OCI-LY1 (cell line): ENCODE measurements at regions not wholly inside any gene's neighbourhood (a gene's known extent, or its start where the extent isn't known, plus 50 kb on each side); places are given as distances from the start of the nearest gene placed in this dataset.
"Not testable (repeated sequence)": the region's sequence is repeated elsewhere in the genome, so short reads cannot be mapped to it uniquely, and the experiment has no call there.

Experiments used
- H2AFZ ChIP-seq: fragments of 200-600 bp; sonication (generic), shearing (Covaris generic); 2 replicates; pipeline ENCODE4 v1.6.0; 2014; ENCODE audit warnings: antibody characterized with exemption, mild to moderate bottlenecking, low read length
- H3F3A ChIP-seq: fragments of 200-600 bp; sonication (generic), shearing (Covaris generic); 2 replicates; pipeline ENCODE4 v1.6.0; 2014; ENCODE audit warnings: mild to moderate bottlenecking, antibody characterized with exemption, low read length, moderate library complexity; ENCODE audit not compliant: insufficient read depth
- H3K27ac ChIP-seq: fragments of 200-600 bp; sonication (generic); 2 replicates; pipeline ENCODE4 v1.5.1; 2014; ENCODE audit warnings: low read length, mixed run types, mild to moderate bottlenecking, low read depth; ENCODE audit not compliant: poor library complexity, severe bottlenecking
- H3K27me3 ChIP-seq: fragments of 200-600 bp; sonication (generic); 2 replicates; pipeline ENCODE4 v1.6.0; 2014; ENCODE audit warnings: antibody characterized with exemption, mild to moderate bottlenecking, low read length, moderate library complexity; ENCODE audit not compliant: insufficient read depth
- H3K36me3 ChIP-seq: fragments of 200-600 bp; sonication (generic); 2 replicates; pipeline ENCODE4 v1.6.1; 2014; ENCODE audit warnings: mild to moderate bottlenecking, antibody characterized with exemption, low read length, moderate library complexity, mixed read lengths; ENCODE audit not compliant: insufficient read depth
- H3K4me1 ChIP-seq: fragments of 200-600 bp; sonication (generic); 2 replicates; pipeline ENCODE4 v1.5.1; 2014; ENCODE audit warnings: mild to moderate bottlenecking, low read length, moderate library complexity; ENCODE audit not compliant: insufficient read depth, severe bottlenecking
- H3K4me2 ChIP-seq: fragments of 200-600 bp; sonication (generic), shearing (Covaris generic); 2 replicates; pipeline ENCODE4 v1.6.1; 2014; ENCODE audit warnings: low read length
- H3K4me3 ChIP-seq: fragments of 200-600 bp; sonication (generic); 2 replicates; pipeline ENCODE4 v1.5.1; 2014; ENCODE audit warnings: low read length, low read depth, mild to moderate bottlenecking, mixed read lengths; ENCODE audit not compliant: poor library complexity, severe bottlenecking
- H3K79me2 ChIP-seq: fragments of 200-600 bp; shearing (Covaris generic); 2 replicates; pipeline ENCODE4 v1.6.1; 2016; ENCODE audit warnings: mixed run types, low read length, mixed read lengths; ENCODE audit not compliant: insufficient read depth
- H3K9ac ChIP-seq: fragments of 200-600 bp; sonication (generic), shearing (Covaris generic); 2 replicates; pipeline ENCODE4 v1.6.1; 2014; ENCODE audit warnings: mild to moderate bottlenecking, low read length, mixed read lengths
- H3K9me2 ChIP-seq: fragments of 200-600 bp; sonication (generic), shearing (Covaris generic); 2 replicates; pipeline ENCODE4 v1.6.1; 2014; ENCODE audit warnings: low read depth, mild to moderate bottlenecking, low read length, mixed read lengths
- H3K9me3 ChIP-seq: fragments of 200-600 bp; shearing (Covaris generic); 2 replicates; pipeline ENCODE4 v1.6.1; 2014; ENCODE audit warnings: low read length, mixed read lengths
- H4K20me1 ChIP-seq: fragments of 200-600 bp; sonication (generic), shearing (Covaris generic); 2 replicates; pipeline ENCODE4 v1.6.0; 2016; ENCODE audit warnings: mild to moderate bottlenecking, low read length; ENCODE audit not compliant: insufficient read depth
- EZH2 ChIP-seq: fragments of 200-600 bp; sonication (generic), shearing (Covaris generic); IDR thresholded peaks from 2 replicates; pipeline ENCODE4 v1.8.0; 2017; ENCODE audit warnings: borderline replicate concordance, mixed run types, mild to moderate bottlenecking, antibody characterized with exemption, low read length, moderate library complexity, mixed read lengths
- TF ChIP-seq, protein P1 (sequence below): fragments of 200-600 bp; sonication (generic), shearing (Covaris generic); IDR thresholded peaks from 2 replicates; pipeline ENCODE4 v1.5.1; 2017; ENCODE audit warnings: mild to moderate bottlenecking, antibody characterized with exemption, low read length, moderate library complexity, mixed read lengths

DNA sequence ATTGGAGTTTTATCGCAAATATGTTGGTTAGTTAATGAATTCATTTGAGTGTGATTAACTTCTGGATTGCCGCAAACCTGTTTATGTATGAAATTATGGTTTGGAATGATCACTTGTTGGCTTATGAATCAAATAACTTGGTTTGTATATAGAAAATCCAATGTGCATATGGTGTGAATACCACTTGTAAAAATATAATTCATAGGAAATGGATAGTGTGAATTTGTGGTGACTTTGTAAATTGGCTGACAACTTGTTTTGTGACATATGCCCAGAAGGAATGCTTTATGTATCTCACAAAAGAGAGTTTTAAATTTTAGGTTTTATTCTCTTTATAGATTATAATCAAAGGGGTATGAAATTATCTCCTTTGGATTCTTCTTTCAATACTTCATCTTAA lies 436.2 kb downstream of the EPHA5 start:
- Histone ChIP-seq H3F3A (no peaks in the 10 kb centered on the region), H3K4me3 (no peak overlapping the region), H3K36me3 (no peaks in the 10 kb centered on the region), H3K4me2 (no peak overlapping the region), H3K27me3 (no peaks in the 10 kb centered on the region), H3K79me2 (no peaks in the 10 kb centered on the region), H3K4me1 (no peaks in the 10 kb centered on the region), H2AFZ (no peak overlapping the region), H3K9me3 (no peaks in the 10 kb centered on the region), H4K20me1 (no peaks in the 10 kb centered on the region), H3K9me2 (no peaks in the 10 kb centered on the region), H3K9ac (no peak overlapping the region), H3K27ac (no peak overlapping the region)
- TF ChIP-seq, protein P1, sequence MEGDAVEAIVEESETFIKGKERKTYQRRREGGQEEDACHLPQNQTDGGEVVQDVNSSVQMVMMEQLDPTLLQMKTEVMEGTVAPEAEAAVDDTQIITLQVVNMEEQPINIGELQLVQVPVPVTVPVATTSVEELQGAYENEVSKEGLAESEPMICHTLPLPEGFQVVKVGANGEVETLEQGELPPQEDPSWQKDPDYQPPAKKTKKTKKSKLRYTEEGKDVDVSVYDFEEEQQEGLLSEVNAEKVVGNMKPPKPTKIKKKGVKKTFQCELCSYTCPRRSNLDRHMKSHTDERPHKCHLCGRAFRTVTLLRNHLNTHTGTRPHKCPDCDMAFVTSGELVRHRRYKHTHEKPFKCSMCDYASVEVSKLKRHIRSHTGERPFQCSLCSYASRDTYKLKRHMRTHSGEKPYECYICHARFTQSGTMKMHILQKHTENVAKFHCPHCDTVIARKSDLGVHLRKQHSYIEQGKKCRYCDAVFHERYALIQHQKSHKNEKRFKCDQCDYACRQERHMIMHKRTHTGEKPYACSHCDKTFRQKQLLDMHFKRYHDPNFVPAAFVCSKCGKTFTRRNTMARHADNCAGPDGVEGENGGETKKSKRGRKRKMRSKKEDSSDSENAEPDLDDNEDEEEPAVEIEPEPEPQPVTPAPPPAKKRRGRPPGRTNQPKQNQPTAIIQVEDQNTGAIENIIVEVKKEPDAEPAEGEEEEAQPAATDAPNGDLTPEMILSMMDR = no peak
- no peak for TF ChIP-seq EZH2

DNA sequence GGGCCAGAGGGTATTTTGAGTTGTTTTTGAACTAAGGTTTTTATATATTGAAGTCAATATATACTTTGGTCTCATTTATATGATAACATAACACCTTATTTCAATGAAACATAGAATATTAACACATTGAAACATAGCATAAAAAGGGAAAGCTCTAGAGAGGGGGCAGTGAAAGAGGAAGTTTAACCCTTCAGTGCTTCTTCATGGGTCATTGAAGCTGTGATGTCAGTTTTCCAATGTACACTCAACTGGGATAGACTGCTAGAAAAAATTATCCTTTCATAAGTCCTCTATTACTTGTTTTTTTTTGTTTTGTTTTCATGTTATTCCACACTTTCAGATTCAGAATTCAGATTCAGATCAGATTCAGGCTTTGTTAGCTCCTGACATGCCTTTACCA lies 442.7 kb downstream of the EPHA5 start:
- Histone ChIP-seq H2AFZ (no peak overlapping the region), H3K9ac (no peak overlapping the region), H3K4me1 (no peaks in the 10 kb centered on the region), H3K27me3 (no peaks in the 10 kb centered on the region), H3F3A (no peaks in the 10 kb centered on the region), H4K20me1 (no peaks in the 10 kb centered on the region), H3K4me3 (no peak overlapping the region), H3K36me3 (no peaks in the 10 kb centered on the region), H3K4me2 (no peak overlapping the region), H3K27ac (no peak overlapping the region), H3K9me2 (no peaks in the 10 kb centered on the region), H3K9me3 (no peaks in the 10 kb centered on the region), H3K79me2 (no peaks in the 10 kb centered on the region)
- TF ChIP-seq, protein P1 = no peak
- TF ChIP-seq EZH2 = no peak

DNA sequence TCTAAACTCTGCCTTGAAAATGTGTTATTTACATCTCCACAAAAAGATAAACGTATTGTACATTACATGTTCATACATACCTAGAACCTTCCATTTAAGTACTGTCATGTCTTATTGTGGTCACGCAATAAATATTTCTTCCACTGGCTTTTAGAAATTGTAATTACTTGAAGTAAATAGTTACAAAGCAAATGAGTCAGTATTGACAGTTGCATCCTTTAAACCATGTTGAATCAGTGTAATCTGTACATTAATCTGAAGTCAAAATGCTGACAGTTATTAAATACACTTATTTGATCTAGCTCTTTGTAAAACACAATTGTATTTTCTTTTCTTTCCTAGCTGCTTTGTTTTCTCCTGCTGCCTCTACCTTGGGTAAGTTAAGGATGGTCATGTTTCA lies 446.7 kb downstream of the EPHA5 start:
- Histone ChIP-seq H3K27me3 (no peaks in the 10 kb centered on the region), H3K27ac (no peak overlapping the region), H3K79me2 (no peaks in the 10 kb centered on the region), H3K9ac (no peak overlapping the region), H2AFZ (no peak overlapping the region), H3K9me3 (no peaks in the 10 kb centered on the region), H3K4me3 (no peak overlapping the region), H4K20me1 (no peaks in the 10 kb centered on the region), H3K4me1 (no peaks in the 10 kb centered on the region), H3K9me2 (no peaks in the 10 kb centered on the region), H3K36me3 (no peaks in the 10 kb centered on the region), H3K4me2 (no peak overlapping the region), H3F3A (no peaks in the 10 kb centered on the region)
- TF ChIP-seq, protein P1 = no peak
- no peak for TF ChIP-seq EZH2

DNA sequence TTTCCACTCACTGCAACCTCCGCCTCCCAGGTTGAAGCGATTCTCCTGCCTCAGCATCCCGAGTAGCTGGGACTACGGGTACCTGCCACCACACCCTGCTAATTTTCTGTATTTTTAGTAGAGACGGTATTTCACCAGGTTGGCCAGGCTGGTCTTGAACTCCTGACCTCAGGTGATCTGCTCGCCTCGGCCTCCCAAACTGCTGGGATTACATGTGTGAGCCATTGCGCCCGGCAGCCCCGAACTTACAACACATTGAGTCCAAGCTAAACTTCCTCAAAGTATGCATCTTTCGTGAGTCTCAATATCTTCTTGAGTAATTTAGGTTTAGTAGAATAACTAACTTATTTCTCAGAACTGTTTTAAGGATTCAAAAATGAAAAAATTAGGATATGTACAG lies 447.2 kb downstream of the EPHA5 start:
- not testable (repeated sequence) for H4K20me1 ChIP-seq, H3K4me1 ChIP-seq

More for the DNA sequence above, 447.2 kb downstream of the EPHA5 start:
- H3K27me3 ChIP-seq, H3K4me2 ChIP-seq, H3F3A ChIP-seq, H3K4me3 ChIP-seq, H3K79me2 ChIP-seq, H3K9ac ChIP-seq, H2AFZ ChIP-seq, H3K9me2 ChIP-seq, H3K36me3 ChIP-seq, H3K27ac ChIP-seq, H3K9me3 ChIP-seq: not testable (repeated sequence)
